HG02870 (cell line): ENCODE measurements at regions not wholly inside any gene's neighbourhood (a gene's known extent, or its start where the extent isn't known, plus 50 kb on each side); places are given as distances from the start of the nearest gene placed in this dataset.
"Not testable (repeated sequence)": the region's sequence is repeated elsewhere in the genome, so short reads cannot be mapped to it uniquely, and the experiment has no call there.

Source experiments
- ATAC-seq: cut with Tn5 transposase; IDR thresholded peaks from one replicate; pipeline ENCODE4 v1.9.1; 2021; ENCODE audit warnings: mild to moderate bottlenecking, moderate library complexity; ENCODE audit not compliant: unreplicated experiment

GRCh38 chr10:45056806-45057205 lies 56.1 kb downstream of the ZNF22 start:
- not testable (repeated sequence) for ATAC-seq

- no peak for ATAC-seq
These were observed 57.9 kb downstream of the ZNF22 start for GRCh38 chr10:45058580-45058979.

GRCh38 chr10:45058992-45059561 lies 58.4 kb downstream of the ZNF22 start:
- ATAC-seq: no peak

DNA sequence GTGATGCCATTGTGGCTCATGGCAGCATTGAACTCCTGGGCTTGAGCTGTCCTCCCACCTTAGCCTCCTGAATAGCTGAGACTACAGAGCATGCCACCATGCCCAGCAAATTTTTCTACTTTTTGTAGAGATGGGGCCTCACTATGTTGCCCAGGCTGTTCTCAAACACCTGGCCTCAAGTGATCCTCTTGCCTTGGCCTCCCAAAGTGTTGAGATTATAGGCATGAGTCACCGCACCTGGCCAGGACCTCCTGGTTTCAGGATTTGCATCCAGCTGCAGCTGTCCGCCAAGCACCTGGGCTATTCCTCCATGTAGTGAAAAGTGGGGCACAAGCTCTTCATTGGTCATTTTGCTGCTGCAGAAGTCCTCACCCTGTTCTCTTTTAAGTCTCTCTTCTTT lies 58.9 kb downstream of the ZNF22 start:
- no peak for ATAC-seq

GRCh38 chr10:45061982-45062381 lies 61.3 kb downstream of the ZNF22 start:
- no peak for ATAC-seq

DNA sequence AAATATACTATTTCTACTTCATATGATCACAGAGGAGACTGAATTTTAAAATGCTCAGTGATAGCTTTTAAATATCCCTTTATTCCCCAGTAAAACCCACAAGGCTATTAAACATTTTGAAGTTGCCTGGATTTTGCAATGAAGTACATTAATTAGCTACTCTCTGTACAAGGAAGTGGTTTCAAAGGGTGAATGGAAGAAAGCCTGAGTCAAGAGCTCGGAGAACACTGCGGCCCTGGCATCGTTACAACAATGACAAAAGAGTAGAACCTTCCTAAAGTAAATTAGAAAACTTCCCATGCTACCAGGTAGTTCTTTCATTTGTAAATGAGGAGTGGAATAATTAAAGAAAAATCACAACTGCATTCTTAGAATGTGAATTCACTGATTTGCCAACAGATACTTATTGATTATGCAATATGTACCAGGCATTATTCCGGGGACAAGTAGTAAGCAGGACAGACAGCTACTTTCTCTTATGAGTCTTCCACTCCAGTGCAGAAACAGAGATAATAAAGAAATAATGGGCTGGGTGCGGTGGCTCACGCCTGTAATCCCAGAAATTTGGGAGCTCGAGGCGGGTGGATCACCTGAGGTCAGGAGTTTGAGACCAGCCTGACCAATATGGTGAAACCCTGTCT lies 63.0 kb downstream of the ZNF22 start:
- no peak for ATAC-seq

- no peak for ATAC-seq
These were observed 64.3 kb downstream of the ZNF22 start for GRCh38 chr10:45064998-45065397.

GRCh38 chr10:45071043-45071813 lies 70.5 kb downstream of the ZNF22 start:
- ATAC-seq: no peak

GRCh38 chr10:45075216-45075615 lies 74.5 kb downstream of the ZNF22 start:
- ATAC-seq: no peak

DNA sequence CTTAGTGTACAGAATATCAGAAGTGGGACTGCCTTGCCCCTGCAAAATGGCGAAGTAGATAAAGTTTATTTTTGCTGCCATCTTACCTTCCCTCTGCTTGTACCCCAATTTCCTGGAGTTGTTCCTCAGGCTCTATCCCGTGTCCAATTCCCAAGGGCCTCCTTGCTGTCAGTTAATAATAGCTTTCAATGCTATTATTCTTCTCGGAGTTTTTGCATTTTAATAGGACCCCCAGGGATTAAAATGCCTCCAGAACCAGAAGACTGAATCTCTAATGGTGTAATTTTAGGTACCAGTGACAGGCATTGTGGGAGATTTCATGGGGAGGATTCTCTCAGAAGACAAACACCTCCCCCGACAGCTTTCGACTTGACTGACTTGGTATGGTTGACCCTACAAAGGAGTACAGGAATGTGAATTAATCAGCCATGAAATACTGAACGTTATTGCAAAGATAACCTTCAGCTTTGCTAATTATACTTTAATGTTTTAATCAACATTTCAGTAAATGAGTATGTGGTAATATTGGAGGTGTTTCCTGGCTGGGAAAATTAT lies 75.2 kb downstream of the ZNF22 start:
- no peak for ATAC-seq

- no peak for ATAC-seq
These were observed 76.2 kb downstream of the ZNF22 start for GRCh38 chr10:45076891-45077290.

- no peak for ATAC-seq
These were observed 79.6 kb downstream of the ZNF22 start for GRCh38 chr10:45080331-45080730.

- ATAC-seq: no peak
These were observed 81.5 kb downstream of the ZNF22 start for GRCh38 chr10:45082176-45082575.

- ATAC-seq: no peak
These were observed 91.2 kb downstream of the ZNF22 start for GRCh38 chr10:45091968-45092367.

DNA sequence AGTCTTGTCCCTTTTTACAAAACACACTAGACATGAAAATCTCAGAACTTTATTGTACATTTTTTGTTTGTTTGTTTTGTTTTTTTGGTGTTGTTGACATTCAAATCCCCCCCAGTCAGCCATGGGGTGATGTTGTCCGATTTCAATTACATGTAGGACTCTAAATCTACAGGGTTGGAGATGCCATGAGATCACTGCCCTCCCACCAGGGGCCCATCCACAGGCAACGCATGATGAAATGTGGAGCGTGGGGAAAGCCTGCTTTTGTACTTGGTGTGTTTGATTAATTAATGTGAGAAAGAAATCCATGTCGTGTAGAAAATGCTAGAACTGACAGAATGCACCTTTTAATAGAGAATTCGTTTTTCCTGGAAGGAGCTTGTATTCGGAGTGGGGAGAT lies 93.2 kb downstream of the ZNF22 start:
- no peak for ATAC-seq

DNA sequence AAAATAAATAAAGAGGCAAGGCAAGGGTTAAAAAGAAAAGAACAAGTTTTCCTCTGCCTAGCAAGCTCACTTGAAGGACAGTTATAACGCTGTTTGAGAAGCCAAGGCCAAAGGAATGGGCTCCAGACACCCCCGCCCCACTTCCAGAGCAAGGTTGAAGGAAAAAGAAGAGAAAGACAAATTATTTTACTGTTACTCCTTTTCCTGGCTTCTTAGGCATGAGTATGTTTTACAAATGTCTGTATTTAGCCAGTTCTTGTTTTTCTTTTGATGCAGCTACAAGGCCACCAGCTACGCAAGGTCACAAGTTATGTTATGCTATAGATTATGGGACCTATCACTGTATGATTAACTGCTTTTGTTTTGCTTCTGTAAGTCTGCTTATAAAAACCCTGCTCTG lies 94.6 kb downstream of the ZNF22 start:
- ATAC-seq: no peak

DNA sequence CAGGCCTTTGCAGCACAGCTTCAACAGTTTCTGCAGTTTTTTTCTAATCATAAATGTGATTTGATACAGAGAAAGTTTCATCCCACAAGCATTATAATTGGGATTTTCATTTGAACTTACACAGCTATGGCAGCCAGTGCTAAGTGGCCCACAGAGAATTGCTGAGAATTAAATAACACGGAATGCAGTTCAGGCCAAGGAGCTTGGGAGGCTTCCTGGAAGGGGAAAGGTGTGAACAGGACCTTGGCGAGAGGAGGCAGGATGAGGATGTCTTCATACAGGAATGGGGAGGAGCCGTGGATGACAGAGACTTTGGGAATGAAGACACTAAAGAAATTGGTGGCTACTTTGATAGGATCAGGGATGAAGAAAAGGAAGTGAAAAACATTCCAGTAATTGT lies 95.3 kb downstream of the ZNF22 start:
- no peak for ATAC-seq

DNA sequence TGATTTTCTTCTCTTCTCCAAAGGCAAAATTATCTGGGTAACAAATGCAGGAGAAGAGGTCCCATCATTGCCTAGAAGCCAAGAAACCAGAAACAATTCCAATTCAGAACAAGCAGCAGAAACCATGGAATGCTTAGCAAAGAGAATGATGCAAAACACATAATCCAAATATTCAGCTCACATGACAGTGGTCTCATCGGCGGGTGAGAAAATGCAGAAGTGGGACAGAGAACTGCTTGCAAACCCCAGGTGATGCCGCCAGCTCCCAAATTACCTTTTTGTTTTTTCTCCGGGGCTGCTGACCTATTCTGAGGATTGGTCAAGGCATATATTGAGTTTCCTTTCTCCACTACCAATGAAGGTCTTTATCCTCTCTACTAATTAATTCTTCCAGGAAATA lies 99.7 kb downstream of the ZNF22 start:
- no peak for ATAC-seq

DNA sequence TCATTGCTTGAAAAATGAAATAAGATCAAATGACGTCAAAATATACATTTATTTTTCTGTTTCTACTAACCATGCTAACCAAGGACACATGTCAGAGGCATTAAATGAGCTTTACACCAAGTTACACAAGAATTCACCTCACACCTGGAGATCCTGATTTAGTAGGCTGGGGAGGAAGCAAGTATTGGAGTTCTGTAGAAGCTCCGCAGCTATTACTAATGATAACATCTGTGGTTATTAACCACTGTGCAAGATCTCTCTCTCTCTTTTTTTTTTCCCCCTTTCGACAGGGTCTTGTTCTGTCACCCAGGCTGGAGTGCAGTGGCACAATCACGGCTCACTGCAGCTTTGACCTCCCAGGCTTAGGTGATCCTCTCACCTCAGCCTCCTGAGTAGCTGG lies 104.0 kb downstream of the ZNF22 start:
- no peak for ATAC-seq

GRCh38 chr10:45105309-45105708 lies 104.6 kb downstream of the ZNF22 start:
- not testable (repeated sequence) for ATAC-seq

DNA sequence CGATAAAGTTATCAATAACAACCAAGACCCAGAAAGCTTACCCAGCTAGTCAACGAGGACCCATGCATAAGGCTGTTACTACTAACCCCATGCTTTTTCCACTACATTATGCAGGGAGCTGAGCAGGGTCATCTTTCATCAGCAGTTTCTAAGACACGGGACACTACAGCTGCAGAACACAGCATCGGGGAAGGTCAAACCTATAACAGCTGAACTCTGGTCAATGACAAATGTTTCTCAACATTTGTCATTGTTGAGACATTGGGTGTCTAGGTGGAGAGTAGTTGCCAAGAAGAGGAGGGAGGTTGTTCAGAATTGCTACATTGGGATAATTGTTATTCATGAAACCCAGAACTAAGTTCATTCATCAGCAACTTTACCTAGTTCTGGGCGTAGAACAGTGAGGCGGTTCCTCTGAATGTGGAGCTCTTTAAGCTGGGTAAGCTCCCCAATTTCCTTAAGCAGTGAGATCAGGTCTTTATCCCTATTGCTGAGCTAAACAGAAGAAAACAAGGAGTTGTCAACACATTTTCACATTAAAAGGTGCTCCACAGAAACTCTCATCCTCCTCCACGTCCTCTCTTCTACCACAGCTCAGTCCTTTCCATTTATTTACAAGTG lies 105.6 kb downstream of the ZNF22 start:
- no peak for ATAC-seq

DNA sequence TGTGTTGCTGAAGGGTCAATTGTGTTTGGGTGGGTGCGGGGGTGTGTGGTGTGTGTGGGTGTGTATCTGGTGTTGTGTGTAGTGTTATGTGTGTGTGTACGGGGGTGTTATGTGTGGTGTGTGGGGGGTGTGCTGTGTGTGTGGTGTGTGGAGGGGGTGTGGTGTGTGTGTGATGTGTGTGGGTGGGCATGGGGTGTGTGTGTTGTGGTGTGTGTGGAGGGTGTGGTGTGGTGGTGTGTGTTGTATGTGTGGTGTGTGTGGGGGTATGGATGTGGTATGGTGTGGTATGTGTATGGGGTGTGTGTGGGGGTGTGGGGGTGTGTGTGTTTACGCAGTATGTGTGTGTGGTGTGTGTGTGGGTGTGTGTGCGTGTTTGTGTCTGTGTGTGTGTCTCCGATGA lies 110.8 kb downstream of the ZNF22 start:
- ATAC-seq: no peak
